OCI-LY7 (cell line): ENCODE measurements at regions not wholly inside any gene's neighbourhood (a gene's known extent, or its start where the extent isn't known, plus 50 kb on each side); places are given as distances from the start of the nearest gene placed in this dataset.

Source experiments
- BruUV-seq: library from RNA; stranded (reverse); fragments of 400-500 nt; replicated peaks from 2 replicates; lab custom pipeline; 2021; lab: Mats Ljungman, UMichigan
- CTCF ChIA-PET: fragments of 300-600 bp; sonication (Branson Sonifier 250); formaldehyde crosslinking; loops from one replicate; lab custom pipeline; 2022; ENCODE audit warnings: antibody characterized with exemption; ENCODE audit not compliant: unreplicated experiment; lab: Charles Lee
- POLR2A ChIA-PET: fragments of 300-600 bp; sonication (Branson Sonifier 250); formaldehyde crosslinking; loops from one replicate; lab custom pipeline; 2022; ENCODE audit warnings: antibody characterized with exemption; lab: Charles Lee
- DNase-seq: peaks from one replicate; pipeline ENCODE4 v3.0.0-alpha.2; 2015; ENCODE audit warnings: low spot score
- H2AFZ ChIP-seq: fragments of 200-600 bp; sonication (generic), shearing (Covaris generic); 2 replicates; pipeline ENCODE4 v1.6.1; 2014; ENCODE audit warnings: mild to moderate bottlenecking, antibody characterized with exemption, low read length, moderate library complexity
- H3K27ac ChIP-seq: fragments of 200-600 bp; sonication (generic); 2 replicates; pipeline ENCODE4 v1.5.1; 2014; ENCODE audit warnings: mixed run types, low read depth, mild to moderate bottlenecking, moderate library complexity, low read length, inconsistent platforms; ENCODE audit not compliant: poor library complexity, severe bottlenecking
- H3K36me3 ChIP-seq: fragments of 200-600 bp; sonication (generic); 2 replicates; pipeline ENCODE4 v1.6.1; 2014; ENCODE audit warnings: mild to moderate bottlenecking, antibody characterized with exemption, low read length, moderate library complexity, mixed read lengths; ENCODE audit not compliant: insufficient read depth
- H3K4me1 ChIP-seq: fragments of 200-600 bp; sonication (generic); 2 replicates; pipeline ENCODE4 v1.5.1; 2014; ENCODE audit warnings: mild to moderate bottlenecking, low read length; ENCODE audit not compliant: insufficient read depth, poor library complexity, severe bottlenecking
- H3K4me2 ChIP-seq: fragments of 200-600 bp; sonication (generic); 2 replicates; pipeline ENCODE4 v1.6.1; 2014; ENCODE audit warnings: mild to moderate bottlenecking, low read length
- H3K4me3 ChIP-seq: fragments of 200-600 bp; sonication (generic); 2 replicates; pipeline ENCODE4 v1.5.1; 2014; ENCODE audit warnings: mild to moderate bottlenecking, low read depth, low read length; ENCODE audit not compliant: poor library complexity, severe bottlenecking
- H3K79me2 ChIP-seq: fragments of 200-600 bp; sonication (generic); 2 replicates; pipeline ENCODE4 v1.6.1; 2016; ENCODE audit warnings: low read depth, mild to moderate bottlenecking, low read length, moderate library complexity, mixed read lengths; ENCODE audit not compliant: insufficient read depth
- H3K9me2 ChIP-seq: fragments of 200-600 bp; sonication (generic); 2 replicates; pipeline ENCODE4 v1.6.1; 2016; ENCODE audit warnings: mild to moderate bottlenecking, low read length, mixed read lengths; ENCODE audit not compliant: insufficient read depth
- H3K9me3 ChIP-seq: fragments of 200-600 bp; sonication (generic); 2 replicates; pipeline ENCODE4 v1.6.1; 2014; ENCODE audit warnings: mild to moderate bottlenecking, mixed run types, low read length, mixed read lengths
- H4K20me1 ChIP-seq: fragments of 200-600 bp; sonication (generic); 2 replicates; pipeline ENCODE4 v1.6.1; 2014; ENCODE audit warnings: mild to moderate bottlenecking, antibody characterized with exemption, low read length, moderate library complexity, mixed read lengths; ENCODE audit not compliant: insufficient read depth
- CTCF ChIP-seq: fragments of 200-600 bp; sonication (generic); conservative IDR thresholded peaks from 2 replicates; pipeline ENCODE4 v1.5.1; 2014; ENCODE audit warnings: mild to moderate bottlenecking, antibody characterized with exemption, low read length, moderate library complexity, mixed read lengths
- EZH2phosphoT487 ChIP-seq: fragments of 200-600 bp; sonication (generic); IDR thresholded peaks from 2 replicates; pipeline ENCODE4 v1.6.1; 2018; ENCODE audit warnings: low read depth, borderline replicate concordance, mild to moderate bottlenecking, mixed run types, antibody characterized with exemption, low read length, moderate library complexity, mixed read lengths
- intact Hi-C: fragments of 100-400 bp; cut with micrococcal nuclease; formaldehyde crosslinking; loops from one replicate; pipeline ENCODE4 v1.10.0; 2022; ENCODE audit not compliant: unreplicated experiment

DNA sequence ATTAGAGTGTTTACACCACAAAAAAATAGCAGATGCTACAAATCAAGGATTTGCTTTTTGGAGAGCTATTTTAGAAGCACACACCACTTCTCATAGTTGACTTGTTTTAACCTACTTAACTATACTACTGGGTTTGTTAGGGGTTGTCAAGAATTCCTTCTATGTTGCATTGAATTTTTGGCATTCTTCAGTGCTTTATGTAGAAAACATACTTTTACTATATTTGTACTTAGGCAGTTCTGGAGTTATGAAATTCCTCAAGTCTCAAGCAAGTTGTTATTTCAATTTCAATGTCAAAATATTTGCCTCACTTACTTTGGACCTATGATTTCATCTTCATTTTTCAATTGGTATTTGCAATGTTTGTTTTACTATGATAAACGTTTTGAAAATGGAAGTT is 449.6 kb downstream of the GLUD2 start:
- Histone ChIP-seq H4K20me1 (no peaks in the 10 kb centered on the region), H3K4me1 (no peaks in the 10 kb centered on the region), H3K36me3 (no peaks in the 10 kb centered on the region), H3K4me2 (no peak overlapping the region), H3K9me3 (no peaks in the 10 kb centered on the region), H2AFZ (no peak overlapping the region), H3K9me2 (no peaks in the 10 kb centered on the region), H3K27ac (no peak overlapping the region), H3K79me2 (no peaks in the 10 kb centered on the region), H3K4me3 (no peak overlapping the region)
- intact Hi-C loops, result no loop called here
- BruUV-seq, result no TSS peak
- DNase-seq, result no peak
- ChIA-PET CTCF (no interaction called here), POLR2A (no interaction called here)
- TF ChIP-seq EZH2phosphoT487 (no peak), CTCF (no peak)

GRCh38 chrX:121504153-121504552 is 456.7 kb downstream of the GLUD2 start:
- no peaks in the 10 kb centered on the region for H3K4me1 ChIP-seq
- intact Hi-C loops, result no loop called here
- H4K20me1 ChIP-seq, result no peaks in the 10 kb centered on the region
- no peak for TF ChIP-seq EZH2phosphoT487
- no peaks in the 10 kb centered on the region for H3K9me3 ChIP-seq
- ChIA-PET POLR2A (interaction anchor here (0.7 kb wide), 1 partner anchor 15 kb away, joined by 3 read pairs; no protein-coding TSS in a partner anchor), CTCF (no interaction called here)
- no peaks in the 10 kb centered on the region for H3K79me2 ChIP-seq
- no peak for DNase-seq
- no peak overlapping the region for H3K27ac ChIP-seq
- no TSS peak for BruUV-seq
- no peaks in the 10 kb centered on the region for H3K36me3 ChIP-seq
- H3K9me2 ChIP-seq, result no peaks in the 10 kb centered on the region
- H2AFZ ChIP-seq, result no peak overlapping the region
- H3K4me3 ChIP-seq, result no peak overlapping the region
- H3K4me2 ChIP-seq, result no peak overlapping the region

DNA sequence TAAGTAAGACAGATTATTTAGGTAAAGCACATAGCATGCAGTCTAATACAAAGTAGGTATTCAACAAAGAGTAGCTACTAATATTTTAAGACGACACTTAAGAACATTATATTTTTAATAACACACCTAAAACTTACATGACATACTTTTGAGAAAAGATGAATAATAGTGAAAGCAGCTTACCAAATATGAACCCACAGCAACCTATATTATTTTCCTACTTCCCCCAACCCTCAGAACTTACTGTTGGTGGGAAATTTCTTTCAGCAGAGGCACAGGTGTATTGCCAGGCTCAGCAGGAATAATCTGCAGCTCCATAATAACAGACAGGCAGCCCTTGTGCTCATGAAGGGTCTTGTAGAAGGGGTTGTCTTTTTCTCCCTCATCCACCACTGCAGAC is 498.9 kb downstream of the GLUD2 start:
- intact Hi-C loops, result no loop called here
- H3K27ac ChIP-seq, result no peak overlapping the region
- H2AFZ ChIP-seq, result no peak overlapping the region
- ChIA-PET POLR2A (no interaction called here), CTCF (no interaction called here)
- no peaks in the 10 kb centered on the region for H3K36me3 ChIP-seq
- no peaks in the 10 kb centered on the region for H3K4me1 ChIP-seq
- no peaks in the 10 kb centered on the region for H3K9me3 ChIP-seq
- H3K79me2 ChIP-seq, result no peaks in the 10 kb centered on the region
- H3K4me2 ChIP-seq, result no peak overlapping the region
- BruUV-seq, result no TSS peak
- TF ChIP-seq CTCF, result no peak
- TF ChIP-seq EZH2phosphoT487, result no peak
- no peaks in the 10 kb centered on the region for H3K9me2 ChIP-seq
- no peak overlapping the region for H3K4me3 ChIP-seq
- H4K20me1 ChIP-seq, result no peaks in the 10 kb centered on the region
- DNase-seq, result no peak
